Heart right ventricle (tissue), 16 donors: ENCODE measurements at regions not wholly inside any gene's neighbourhood (a gene's known extent, or its start where the extent isn't known, plus 50 kb on each side); places are given as distances from the start of the nearest gene placed in this dataset.
"Not testable (repeated sequence)": the region's sequence is repeated elsewhere in the genome, so short reads cannot be mapped to it uniquely, and the experiment has no call there.

Experiments
- ATAC-seq, 8 donors: fragments of 200-7000 bp; cut with Tn5 transposase; one replicate each; pipeline ENCODE4 v1.9.1; 2020; ENCODE audit warnings: mild to moderate bottlenecking in 8 of 8, moderate library complexity in 8 of 8, moderate number of reproducible peaks in 1 of 8
- DNase-seq, 2 donors: peaks; one replicate each; pipeline ENCODE4 v3.0.0-alpha.2; 2020
- H3K27ac ChIP-seq, 10 donors: fragments of 200-600 bp; sonication (generic) in 2 of 10; one replicate each; pipeline versions ENCODE4 v1.5.0 to v1.8.0; 2020 to 2022; ENCODE audit warnings: mild to moderate bottlenecking in 3 of 10
- H3K27me3 ChIP-seq, 7 donors: fragments of 200-600 bp; one replicate each; pipeline ENCODE4 v1.8.0; 2021 to 2022; ENCODE audit warnings: mild to moderate bottlenecking in 2 of 7
- H3K36me3 ChIP-seq, 9 donors: fragments of 200-600 bp; sonication (generic) in 1 of 9; one replicate each; pipeline versions ENCODE4 v1.5.0 to v1.8.0; 2020 to 2022; ENCODE audit warnings: mild to moderate bottlenecking in 2 of 9
- H3K4me1 ChIP-seq, 9 donors: fragments of 200-600 bp; sonication (generic) in 1 of 9; one replicate each; pipeline versions ENCODE4 v1.5.0 to v1.8.0; 2020 to 2022; ENCODE audit warnings: mild to moderate bottlenecking in 4 of 9
- H3K4me3 ChIP-seq, 10 donors: fragments of 200-600 bp; sonication (generic) in 2 of 10; one replicate each; pipeline versions ENCODE4 v1.5.0 to v1.8.0; 2020 to 2022; ENCODE audit warnings: mild to moderate bottlenecking in 7 of 10, moderate library complexity in 2 of 10
- H3K9me3 ChIP-seq, 11 donors: fragments of 200-600 bp in 10 of 11; sonication (generic) in 2 of 11; one replicate each; pipeline versions ENCODE4 v1.5.0 to v1.8.0; 2013 to 2022; ENCODE audit warnings: mild to moderate bottlenecking in 2 of 11, control low read depth in 1 of 11, moderate library complexity in 1 of 11
- WGBS, 2 donors: extraction: QIAGEN DNeasy Blood & Tissue Kit; methylation state at CpG; one replicate each; pipeline ENCODE4 v1.1.7; 2013; ENCODE audit warnings: inconsistent platforms in 1 of 2; 5-methylcytosine and 5-hydroxymethylcytosine counted together
- intact Hi-C, 10 donors: fragments of 100-400 bp; cut with DNase I; formaldehyde crosslinking; loops; one replicate each; pipeline versions ENCODE4 v1.11.1 to v1.14.2; 2022
- TF ChIP-seq, protein P1 (sequence below), 9 donors: fragments of 200-600 bp; sonication (generic) in 2 of 9; IDR thresholded peaks; one replicate each; pipeline versions ENCODE4 v1.5.0 to v1.8.0; 2021 to 2022; ENCODE audit warnings: antibody characterized with exemption in 9 of 9, mild to moderate bottlenecking in 5 of 9, moderate library complexity in 1 of 9
- donor health status: Arrhythmogenic right ventricular cardiomyopathy.
- donor health status: ischemic (EF 13 %, LVEDD 7.1; RV severe dilation, severe dysfunction).
- donor health status: healthy with polysubstance abuse.
- donor health status: DM: no; HTN: yes; CAD: no.
- donor health status: DM: no; HTN: no; CAD: no.
- donor health status: ischemic (EF 25% LVEDD 6.9; RV normal size, moderate dysfunction).
- donor health status: ischemic (EF 25% LVEDD 5.7; RV mildly dilated, moderate dysfunction).
- donor health status: healthy.
- donor health status: DM: yes; HTN: yes; CAD: no.
- donor health status: Ischemic cardiomyopathy.
- donor health status: ischemic (EF 35%, LVEDD 5.7; RV mildly dilated, moderate dysfunction).
- donor health status: nonischemic (EF 11% LVEDD 7.7; RV severe dilation, severe dysfunction).
- donor health status: DM: yes; HTN: yes; CAD: no.
- donor health status: PGD.
- donor health status: ischemic (EF 29% LVEDD 5.4; RV normal size, mild dysfunction).
- donor health status: nonischemic (EF 23%, LVEDD 6.1; RV moderate dilation, normal function).

DNA sequence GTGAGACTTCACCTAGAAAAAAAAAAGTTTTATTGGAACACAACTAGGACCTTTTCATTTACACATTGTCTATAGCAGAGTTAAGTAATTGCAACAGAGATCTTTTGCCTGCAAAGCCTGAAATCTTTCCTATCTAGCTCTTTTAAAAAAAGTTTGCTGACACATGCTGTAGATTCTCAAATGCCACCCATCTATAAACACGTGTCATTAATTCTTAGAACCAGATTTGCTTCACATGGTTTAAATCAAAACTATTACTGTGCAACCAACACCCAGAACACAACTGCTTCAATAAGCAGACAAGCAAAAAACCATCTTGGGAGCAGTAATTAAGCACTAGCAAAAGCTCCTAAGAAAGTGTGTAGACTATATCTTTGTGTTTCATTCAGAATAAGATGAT, 55.0 kb downstream of the OXSM start:
- no peaks in the 10 kb centered on the region for H3K36me3 ChIP-seq
- no peaks in the 10 kb centered on the region for H3K4me1 ChIP-seq
- DNase-seq = no peak
- intact Hi-C loops = loop anchor here in 5 of 10 donors (5.0 to 10.0 kb wide), 3 partner anchors 860 to 870 kb away; no protein-coding TSS in a partner anchor
- H3K27me3 ChIP-seq = no peaks in the 10 kb centered on the region
- TF ChIP-seq, protein P1, sequence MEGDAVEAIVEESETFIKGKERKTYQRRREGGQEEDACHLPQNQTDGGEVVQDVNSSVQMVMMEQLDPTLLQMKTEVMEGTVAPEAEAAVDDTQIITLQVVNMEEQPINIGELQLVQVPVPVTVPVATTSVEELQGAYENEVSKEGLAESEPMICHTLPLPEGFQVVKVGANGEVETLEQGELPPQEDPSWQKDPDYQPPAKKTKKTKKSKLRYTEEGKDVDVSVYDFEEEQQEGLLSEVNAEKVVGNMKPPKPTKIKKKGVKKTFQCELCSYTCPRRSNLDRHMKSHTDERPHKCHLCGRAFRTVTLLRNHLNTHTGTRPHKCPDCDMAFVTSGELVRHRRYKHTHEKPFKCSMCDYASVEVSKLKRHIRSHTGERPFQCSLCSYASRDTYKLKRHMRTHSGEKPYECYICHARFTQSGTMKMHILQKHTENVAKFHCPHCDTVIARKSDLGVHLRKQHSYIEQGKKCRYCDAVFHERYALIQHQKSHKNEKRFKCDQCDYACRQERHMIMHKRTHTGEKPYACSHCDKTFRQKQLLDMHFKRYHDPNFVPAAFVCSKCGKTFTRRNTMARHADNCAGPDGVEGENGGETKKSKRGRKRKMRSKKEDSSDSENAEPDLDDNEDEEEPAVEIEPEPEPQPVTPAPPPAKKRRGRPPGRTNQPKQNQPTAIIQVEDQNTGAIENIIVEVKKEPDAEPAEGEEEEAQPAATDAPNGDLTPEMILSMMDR (IDR thresholded peaks at IDR 0.05) = no peak
- WGBS, 2 donors = 40 to 41% methylated on average over 1 of the region's 1 CpG
- no peak for ATAC-seq
- no peaks in the 10 kb centered on the region for H3K9me3 ChIP-seq
- H3K4me3 ChIP-seq = no peak overlapping the region
- H3K27ac ChIP-seq = no peak overlapping the region

DNA sequence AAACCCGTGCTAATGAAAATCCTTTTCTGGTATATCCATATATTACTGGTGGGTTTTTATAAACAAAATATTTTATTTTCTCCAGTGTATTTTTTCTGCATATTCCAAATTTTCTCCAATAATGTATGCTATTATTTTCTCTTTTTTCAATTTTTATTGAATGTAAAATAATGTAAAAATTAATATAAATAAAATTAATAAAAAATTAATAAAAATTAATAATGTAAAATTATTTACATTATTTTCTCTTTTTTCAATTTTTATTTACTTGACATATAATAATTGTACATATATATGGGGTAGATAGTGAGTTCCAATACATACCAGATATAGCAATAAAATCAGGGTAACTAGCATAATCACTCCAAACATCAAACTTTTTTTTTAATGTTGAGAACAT, 56.4 kb downstream of the OXSM start:
- no peak for DNase-seq
- H3K9me3 ChIP-seq = no peaks in the 10 kb centered on the region
- no peaks in the 10 kb centered on the region for H3K27me3 ChIP-seq
- WGBS, 2 donors = 93% methylated on average over 1 of the region's 1 CpG
- intact Hi-C loops = loop anchor here in 4 of 10 donors (10.0 kb wide), 2 partner anchors 859 to 869 kb away; no protein-coding TSS in a partner anchor
- no peak overlapping the region for H3K4me3 ChIP-seq
- no peak for ATAC-seq
- no peaks in the 10 kb centered on the region for H3K36me3 ChIP-seq
- no peaks in the 10 kb centered on the region for H3K4me1 ChIP-seq
- no peak overlapping the region for H3K27ac ChIP-seq
- TF ChIP-seq, protein P1 (IDR thresholded peaks at IDR 0.05) = no peak

GRCh38 chr3:25849091-25849490, 59.2 kb downstream of the OXSM start:
- 98 to 99% methylated on average over 6 of the region's 6 CpGs for WGBS, 2 donors
- no peak overlapping the region for H3K27ac ChIP-seq
- no peaks in the 10 kb centered on the region for H3K36me3 ChIP-seq
- H3K9me3 ChIP-seq = no peaks in the 10 kb centered on the region
- H3K4me3 ChIP-seq = no peak overlapping the region
- no peaks in the 10 kb centered on the region for H3K4me1 ChIP-seq
- DNase-seq = no peak
- ATAC-seq = no peak
- intact Hi-C loops = loop anchor here in 4 of 10 donors (10.0 kb wide), 2 partner anchors 856 to 866 kb away; no protein-coding TSS in a partner anchor
- H3K27me3 ChIP-seq = no peaks in the 10 kb centered on the region
- TF ChIP-seq, protein P1 (IDR thresholded peaks at IDR 0.05) = no peak

- H3K27ac ChIP-seq = no peak overlapping the region
- H3K27me3 ChIP-seq = no peaks in the 10 kb centered on the region
- WGBS, 2 donors = 94 to 95% methylated on average over 7 of the region's 7 CpGs
- H3K4me1 ChIP-seq = no peaks in the 10 kb centered on the region
- no peaks in the 10 kb centered on the region for H3K9me3 ChIP-seq
- no peaks in the 10 kb centered on the region for H3K36me3 ChIP-seq
- intact Hi-C loops = loop anchor here in 6 of 10 donors (10.0 kb wide), 4 partner anchors 195 to 865 kb away; no protein-coding TSS in a partner anchor
- H3K4me3 ChIP-seq = no peak overlapping the region
- TF ChIP-seq, protein P1 (IDR thresholded peaks at IDR 0.05) = no peak
- ATAC-seq (no peak), DNase-seq (no peak)
Measured at GRCh38 chr3:25849641-25850385, 59.9 kb downstream of the OXSM start.

GRCh38 chr3:25851693-25852259, 61.9 kb downstream of the OXSM start:
- not testable (repeated sequence) for H3K4me1 ChIP-seq, DNase-seq, H3K36me3 ChIP-seq, H3K27ac ChIP-seq, H3K27me3 ChIP-seq, H3K9me3 ChIP-seq, H3K4me3 ChIP-seq, ATAC-seq
- 96 to 98% methylated on average over 21 of the region's 21 CpGs for WGBS, 2 donors
- intact Hi-C loops = loop anchor here in 3 of 10 donors (10.0 kb wide), 3 partner anchors 197 to 863 kb away; no protein-coding TSS in a partner anchor
